WTC11 (cell line): ENCODE measurements at regions not wholly inside any gene's neighbourhood (a gene's known extent, or its start where the extent isn't known, plus 50 kb on each side); places are given as distances from the start of the nearest gene placed in this dataset.

Experiments
- ATAC-seq: fragments of 200-7000 bp; cut with Tn5 transposase; 2 replicates; pipeline ENCODE4 v1.10.0; 2021; ENCODE audit warnings: mild to moderate bottlenecking, moderate library complexity
- CTCF ChIA-PET: fragments of 300-600 bp; sonication (Branson Sonifier 250); formaldehyde crosslinking; loops from one replicate; lab custom pipeline; 2021; ENCODE audit warnings: antibody characterized with exemption; lab: Charles Lee
- POLR2A ChIA-PET: fragments of 350-600 bp; sonication (Branson Sonifier 250); formaldehyde crosslinking; loops from one replicate; lab custom pipeline; 2021; ENCODE audit warnings: antibody characterized with exemption; lab: Charles Lee
- DNase-seq: peaks from one replicate; pipeline ENCODE4 v3.0.0; 2021; ENCODE audit warnings: low spot score
- H3K27ac Mint-ChIP-seq: 2 replicates; pipeline ENCODE4 v1.8.0; 2021; ENCODE audit warnings: mixed read lengths
- H3K27me3 Mint-ChIP-seq: 2 replicates; pipeline ENCODE4 v1.8.0; 2021; ENCODE audit warnings: low read depth, mild to moderate bottlenecking, moderate library complexity, mixed read lengths
- H3K36me3 Mint-ChIP-seq: 2 replicates; pipeline ENCODE4 v1.8.0; 2021; ENCODE audit warnings: mixed read lengths
- H3K4me1 Mint-ChIP-seq: 2 replicates; pipeline ENCODE4 v1.8.0; 2022; ENCODE audit warnings: mixed read lengths
- H3K4me3 Mint-ChIP-seq: 2 replicates; pipeline ENCODE4 v1.8.0; 2021; ENCODE audit warnings: mild to moderate bottlenecking, moderate library complexity, mixed read lengths
- H3K9me3 Mint-ChIP-seq: 2 replicates; pipeline ENCODE4 v1.8.0; 2021; ENCODE audit warnings: mixed read lengths
- FOXK1 ChIP-seq: sonication (generic); formaldehyde crosslinking; IDR thresholded peaks from 2 replicates; pipeline ENCODE4 v1.8.0; 2022; ENCODE audit warnings: mild to moderate bottlenecking, moderate library complexity, missing genetic modification reagents
- FOXP1 ChIP-seq: sonication (generic); formaldehyde crosslinking; IDR thresholded peaks from 2 replicates; pipeline ENCODE4 v1.8.0; 2022; ENCODE audit warnings: missing genetic modification reagents, mild to moderate bottlenecking, moderate library complexity, borderline replicate concordance
- NR2C2 ChIP-seq: sonication (generic); formaldehyde crosslinking; IDR thresholded peaks from 2 replicates; pipeline ENCODE4 v1.8.0; 2022; ENCODE audit warnings: mild to moderate bottlenecking, missing genetic modification reagents
- OVOL2 ChIP-seq: fragments of 250-450 bp; sonication (Bioruptor Pico); IDR thresholded peaks from 2 replicates; pipeline ENCODE4 v1.9.0; 2021; ENCODE audit warnings: mild to moderate bottlenecking, borderline replicate concordance
- PRRX2 ChIP-seq: fragments of 250-450 bp; sonication (Bioruptor Pico); IDR thresholded peaks from 2 replicates; pipeline ENCODE4 v1.8.0; 2021; ENCODE audit warnings: mild to moderate bottlenecking
- SMAD3 ChIP-seq: sonication (generic); formaldehyde crosslinking; IDR thresholded peaks from 2 replicates; pipeline ENCODE4 v1.8.0; 2022; ENCODE audit warnings: missing genetic modification reagents, mild to moderate bottlenecking, borderline replicate concordance
- TEAD1 ChIP-seq: sonication (generic); formaldehyde crosslinking; IDR thresholded peaks from 2 replicates; pipeline ENCODE4 v1.8.0; 2022; ENCODE audit warnings: mild to moderate bottlenecking, missing genetic modification reagents
- ZNF416 ChIP-seq: fragments of 250-450 bp; sonication (Bioruptor Pico); IDR thresholded peaks from 2 replicates; pipeline ENCODE4 v1.9.0; 2021; ENCODE audit warnings: mild to moderate bottlenecking, inconsistent platforms
- ZNF423 ChIP-seq: fragments of 250-450 bp; sonication (Bioruptor Pico); IDR thresholded peaks from 2 replicates; pipeline ENCODE4 v2.1.2; 2022; ENCODE audit warnings: mild to moderate bottlenecking, moderate library complexity
- TF ChIP-seq, protein P1 (sequence below): sonication (generic); formaldehyde crosslinking; IDR thresholded peaks from 2 replicates; pipeline ENCODE4 v1.8.0; 2022; ENCODE audit warnings: mild to moderate bottlenecking, missing genetic modification reagents
- TF ChIP-seq, protein P2 (sequence below): sonication (generic); formaldehyde crosslinking; IDR thresholded peaks from 2 replicates; pipeline ENCODE4 v1.8.0; 2022; ENCODE audit warnings: mild to moderate bottlenecking, missing genetic modification reagents
- TF ChIP-seq, protein P3 (sequence below): sonication (generic); formaldehyde crosslinking; IDR thresholded peaks from 2 replicates; pipeline ENCODE4 v1.8.1; 2022; ENCODE audit warnings: low read depth, mild to moderate bottlenecking, moderate library complexity, missing genetic modification reagents, borderline replicate concordance
- TF ChIP-seq, protein P4 (sequence below): sonication (generic); formaldehyde crosslinking; conservative IDR thresholded peaks from 2 replicates; pipeline ENCODE4 v1.8.1; 2022; ENCODE audit warnings: mild to moderate bottlenecking, missing genetic modification reagents
- TF ChIP-seq, protein P5 (sequence below): sonication (generic); formaldehyde crosslinking; conservative IDR thresholded peaks from 2 replicates; pipeline ENCODE4 v1.8.1; 2023; ENCODE audit warnings: mild to moderate bottlenecking, low read depth, missing genetic modification reagents, moderate library complexity
- TF ChIP-seq, protein P6 (sequence below): fragments of 250-450 bp; sonication (Bioruptor Pico); IDR thresholded peaks from 2 replicates; pipeline ENCODE4 v2.1.2; 2022; ENCODE audit warnings: mild to moderate bottlenecking, moderate library complexity
- TF ChIP-seq, protein P7 (sequence below): sonication (generic); formaldehyde crosslinking; IDR thresholded peaks from 2 replicates; pipeline ENCODE4 v1.8.0; 2023; ENCODE audit warnings: missing genetic modification reagents, mild to moderate bottlenecking, borderline replicate concordance
- TF ChIP-seq, protein P8 (sequence below): fragments of 200-600 bp; IDR thresholded peaks from 2 replicates; pipeline ENCODE4 v1.8.0; 2022; ENCODE audit warnings: antibody characterized with exemption

DNA sequence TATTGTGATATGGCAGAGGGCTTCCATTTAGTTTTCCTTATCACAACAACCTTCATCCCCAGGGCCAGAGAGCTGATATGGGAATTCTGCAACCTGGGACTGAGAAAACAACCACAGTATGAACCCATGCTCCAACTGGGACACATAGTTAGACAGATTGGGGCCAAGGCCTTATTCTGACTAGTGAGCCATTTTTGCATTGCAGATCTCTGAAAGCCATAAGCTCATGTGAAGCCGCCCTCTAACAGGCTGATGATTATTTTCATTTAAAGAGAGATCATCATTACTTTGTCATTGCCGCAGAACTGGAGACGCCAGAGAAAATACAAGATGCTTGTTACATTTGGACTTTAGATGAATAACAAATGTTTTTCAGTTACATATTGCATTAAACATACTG is 791.7 kb upstream of the POM121L12 start:
- DNase-seq: no peak
- Mint-ChIP-seq H3K9me3 (peaks cover 22% of the 10 kb centered on the region), H3K4me1 (no peaks in the 10 kb centered on the region), H3K36me3 (peaks cover 18% of the 10 kb centered on the region), H3K4me3 (no peak overlapping the region), H3K27ac (no peak overlapping the region), H3K27me3 (peaks cover 6% of the 10 kb centered on the region; the same call in 1 of the 2 replicates)
- POLR2A ChIA-PET: no interaction called here
- CTCF ChIA-PET: no interaction called here
- no peak for ATAC-seq
- TF ChIP-seq NR2C2 (CRISPR knock-in tag): no peak
- TF ChIP-seq, protein P1, sequence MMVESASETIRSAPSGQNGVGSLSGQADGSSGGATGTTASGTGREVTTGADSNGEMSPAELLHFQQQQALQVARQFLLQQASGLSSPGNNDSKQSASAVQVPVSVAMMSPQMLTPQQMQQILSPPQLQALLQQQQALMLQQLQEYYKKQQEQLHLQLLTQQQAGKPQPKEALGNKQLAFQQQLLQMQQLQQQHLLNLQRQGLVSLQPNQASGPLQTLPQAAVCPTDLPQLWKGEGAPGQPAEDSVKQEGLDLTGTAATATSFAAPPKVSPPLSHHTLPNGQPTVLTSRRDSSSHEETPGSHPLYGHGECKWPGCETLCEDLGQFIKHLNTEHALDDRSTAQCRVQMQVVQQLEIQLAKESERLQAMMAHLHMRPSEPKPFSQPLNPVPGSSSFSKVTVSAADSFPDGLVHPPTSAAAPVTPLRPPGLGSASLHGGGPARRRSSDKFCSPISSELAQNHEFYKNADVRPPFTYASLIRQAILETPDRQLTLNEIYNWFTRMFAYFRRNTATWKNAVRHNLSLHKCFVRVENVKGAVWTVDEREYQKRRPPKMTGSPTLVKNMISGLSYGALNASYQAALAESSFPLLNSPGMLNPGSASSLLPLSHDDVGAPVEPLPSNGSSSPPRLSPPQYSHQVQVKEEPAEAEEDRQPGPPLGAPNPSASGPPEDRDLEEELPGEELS: no peak
- TF ChIP-seq, protein P2, sequence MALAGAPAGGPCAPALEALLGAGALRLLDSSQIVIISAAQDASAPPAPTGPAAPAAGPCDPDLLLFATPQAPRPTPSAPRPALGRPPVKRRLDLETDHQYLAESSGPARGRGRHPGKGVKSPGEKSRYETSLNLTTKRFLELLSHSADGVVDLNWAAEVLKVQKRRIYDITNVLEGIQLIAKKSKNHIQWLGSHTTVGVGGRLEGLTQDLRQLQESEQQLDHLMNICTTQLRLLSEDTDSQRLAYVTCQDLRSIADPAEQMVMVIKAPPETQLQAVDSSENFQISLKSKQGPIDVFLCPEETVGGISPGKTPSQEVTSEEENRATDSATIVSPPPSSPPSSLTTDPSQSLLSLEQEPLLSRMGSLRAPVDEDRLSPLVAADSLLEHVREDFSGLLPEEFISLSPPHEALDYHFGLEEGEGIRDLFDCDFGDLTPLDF (CRISPR knock-in tag): no peak
- TF ChIP-seq, all 79 proteins: peak for 0

DNA sequence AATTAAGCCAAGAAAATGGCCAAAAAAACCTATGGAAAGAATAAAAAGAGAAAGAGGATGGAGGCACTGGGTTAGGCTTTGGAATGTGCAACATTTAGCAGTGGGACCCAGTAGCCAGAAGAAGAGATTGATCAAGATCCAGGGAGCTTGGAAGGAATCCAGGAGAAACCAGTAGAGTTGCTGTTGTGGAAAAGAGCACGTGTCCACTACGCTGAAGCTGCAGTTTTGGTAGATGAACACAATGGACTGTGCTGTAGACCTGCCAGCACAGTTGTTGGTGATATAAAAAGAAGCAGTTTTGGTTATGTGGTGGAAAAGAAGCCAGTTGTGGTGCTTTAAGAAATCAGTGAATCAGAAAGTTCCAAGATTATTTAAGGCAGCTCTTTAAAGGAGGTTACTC is 802.2 kb upstream of the POM121L12 start:
- Mint-ChIP-seq H3K4me3 (no peak overlapping the region), H3K27ac (no peak overlapping the region), H3K9me3 (peaks cover 70% of the 10 kb centered on the region), H3K4me1 (no peaks in the 10 kb centered on the region), H3K36me3 (peaks cover 50% of the 10 kb centered on the region), H3K27me3 (peaks cover 5% of the 10 kb centered on the region; the same call in 1 of the 2 replicates)
- ATAC-seq (no peak), DNase-seq (no peak)
- ChIA-PET POLR2A (no interaction called here), CTCF (no interaction called here)
- no peak for TF ChIP-seq ZNF416
- no peak for TF ChIP-seq SMAD3 (CRISPR knock-in tag)
- no peak for TF ChIP-seq PRRX2 (CRISPR knock-in tag)
- TF ChIP-seq ZNF423 (CRISPR knock-in tag): no peak
- TF ChIP-seq, protein P3, sequence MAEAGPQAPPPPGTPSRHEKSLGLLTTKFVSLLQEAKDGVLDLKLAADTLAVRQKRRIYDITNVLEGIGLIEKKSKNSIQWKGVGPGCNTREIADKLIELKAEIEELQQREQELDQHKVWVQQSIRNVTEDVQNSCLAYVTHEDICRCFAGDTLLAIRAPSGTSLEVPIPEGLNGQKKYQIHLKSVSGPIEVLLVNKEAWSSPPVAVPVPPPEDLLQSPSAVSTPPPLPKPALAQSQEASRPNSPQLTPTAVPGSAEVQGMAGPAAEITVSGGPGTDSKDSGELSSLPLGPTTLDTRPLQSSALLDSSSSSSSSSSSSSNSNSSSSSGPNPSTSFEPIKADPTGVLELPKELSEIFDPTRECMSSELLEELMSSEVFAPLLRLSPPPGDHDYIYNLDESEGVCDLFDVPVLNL (CRISPR knock-in tag): no peak
- TF ChIP-seq, protein P4, sequence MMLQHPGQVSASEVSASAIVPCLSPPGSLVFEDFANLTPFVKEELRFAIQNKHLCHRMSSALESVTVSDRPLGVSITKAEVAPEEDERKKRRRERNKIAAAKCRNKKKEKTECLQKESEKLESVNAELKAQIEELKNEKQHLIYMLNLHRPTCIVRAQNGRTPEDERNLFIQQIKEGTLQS (CRISPR knock-in tag): no peak
- no peak for TF ChIP-seq FOXP1 (CRISPR knock-in tag)

DNA sequence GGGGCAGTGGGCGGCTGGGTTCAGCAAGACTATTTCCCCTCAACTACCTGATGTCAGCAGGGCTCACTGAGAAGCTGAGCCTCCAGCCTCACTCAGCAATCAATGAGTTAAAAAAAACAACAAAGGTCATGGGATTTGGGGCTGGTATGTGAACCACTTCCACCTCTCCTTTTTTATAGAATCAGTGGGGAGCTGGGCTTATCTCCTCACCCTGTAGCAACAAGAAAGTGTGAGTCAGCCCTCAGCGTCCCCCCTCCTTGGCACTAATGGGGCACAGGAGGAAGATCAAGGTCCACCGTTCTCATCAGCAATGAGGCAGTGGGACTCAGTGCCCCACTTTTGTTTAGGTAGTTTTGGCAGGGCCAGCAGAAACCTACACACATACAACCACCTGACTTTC is 823.5 kb upstream of the POM121L12 start:
- Mint-ChIP-seq H3K36me3 (0 out of 2 replicates have a peak, but pooled peaks cover 2% of the 10 kb centered on the region), H3K27ac (no peak overlapping the region), H3K4me1 (0 out of 2 replicates have a peak, but pooled peaks cover 7% of the 10 kb centered on the region), H3K9me3 (peaks cover 9% of the 10 kb centered on the region), H3K27me3 (no peaks in the 10 kb centered on the region), H3K4me3 (no peak overlapping the region)
- ATAC-seq: no peak
- POLR2A ChIA-PET: no interaction called here
- DNase-seq: no peak
- CTCF ChIA-PET: no interaction called here
- TF ChIP-seq, protein P5, sequence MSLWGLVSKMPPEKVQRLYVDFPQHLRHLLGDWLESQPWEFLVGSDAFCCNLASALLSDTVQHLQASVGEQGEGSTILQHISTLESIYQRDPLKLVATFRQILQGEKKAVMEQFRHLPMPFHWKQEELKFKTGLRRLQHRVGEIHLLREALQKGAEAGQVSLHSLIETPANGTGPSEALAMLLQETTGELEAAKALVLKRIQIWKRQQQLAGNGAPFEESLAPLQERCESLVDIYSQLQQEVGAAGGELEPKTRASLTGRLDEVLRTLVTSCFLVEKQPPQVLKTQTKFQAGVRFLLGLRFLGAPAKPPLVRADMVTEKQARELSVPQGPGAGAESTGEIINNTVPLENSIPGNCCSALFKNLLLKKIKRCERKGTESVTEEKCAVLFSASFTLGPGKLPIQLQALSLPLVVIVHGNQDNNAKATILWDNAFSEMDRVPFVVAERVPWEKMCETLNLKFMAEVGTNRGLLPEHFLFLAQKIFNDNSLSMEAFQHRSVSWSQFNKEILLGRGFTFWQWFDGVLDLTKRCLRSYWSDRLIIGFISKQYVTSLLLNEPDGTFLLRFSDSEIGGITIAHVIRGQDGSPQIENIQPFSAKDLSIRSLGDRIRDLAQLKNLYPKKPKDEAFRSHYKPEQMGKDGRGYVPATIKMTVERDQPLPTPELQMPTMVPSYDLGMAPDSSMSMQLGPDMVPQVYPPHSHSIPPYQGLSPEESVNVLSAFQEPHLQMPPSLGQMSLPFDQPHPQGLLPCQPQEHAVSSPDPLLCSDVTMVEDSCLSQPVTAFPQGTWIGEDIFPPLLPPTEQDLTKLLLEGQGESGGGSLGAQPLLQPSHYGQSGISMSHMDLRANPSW (CRISPR knock-in tag): no peak
- TF ChIP-seq, protein P6, sequence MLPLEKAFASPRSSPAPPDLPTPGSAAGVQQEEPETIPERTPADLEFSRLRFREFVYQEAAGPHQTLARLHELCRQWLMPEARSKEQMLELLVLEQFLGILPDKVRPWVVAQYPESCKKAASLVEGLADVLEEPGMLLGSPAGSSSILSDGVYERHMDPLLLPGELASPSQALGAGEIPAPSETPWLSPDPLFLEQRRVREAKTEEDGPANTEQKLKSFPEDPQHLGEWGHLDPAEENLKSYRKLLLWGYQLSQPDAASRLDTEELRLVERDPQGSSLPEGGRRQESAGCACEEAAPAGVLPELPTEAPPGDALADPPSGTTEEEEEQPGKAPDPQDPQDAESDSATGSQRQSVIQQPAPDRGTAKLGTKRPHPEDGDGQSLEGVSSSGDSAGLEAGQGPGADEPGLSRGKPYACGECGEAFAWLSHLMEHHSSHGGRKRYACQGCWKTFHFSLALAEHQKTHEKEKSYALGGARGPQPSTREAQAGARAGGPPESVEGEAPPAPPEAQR (CRISPR knock-in tag): no peak
- TF ChIP-seq FOXK1 (CRISPR knock-in tag) (no peak), OVOL2 (no peak), TEAD1 (CRISPR knock-in tag) (no peak)
- TF ChIP-seq, protein P7, sequence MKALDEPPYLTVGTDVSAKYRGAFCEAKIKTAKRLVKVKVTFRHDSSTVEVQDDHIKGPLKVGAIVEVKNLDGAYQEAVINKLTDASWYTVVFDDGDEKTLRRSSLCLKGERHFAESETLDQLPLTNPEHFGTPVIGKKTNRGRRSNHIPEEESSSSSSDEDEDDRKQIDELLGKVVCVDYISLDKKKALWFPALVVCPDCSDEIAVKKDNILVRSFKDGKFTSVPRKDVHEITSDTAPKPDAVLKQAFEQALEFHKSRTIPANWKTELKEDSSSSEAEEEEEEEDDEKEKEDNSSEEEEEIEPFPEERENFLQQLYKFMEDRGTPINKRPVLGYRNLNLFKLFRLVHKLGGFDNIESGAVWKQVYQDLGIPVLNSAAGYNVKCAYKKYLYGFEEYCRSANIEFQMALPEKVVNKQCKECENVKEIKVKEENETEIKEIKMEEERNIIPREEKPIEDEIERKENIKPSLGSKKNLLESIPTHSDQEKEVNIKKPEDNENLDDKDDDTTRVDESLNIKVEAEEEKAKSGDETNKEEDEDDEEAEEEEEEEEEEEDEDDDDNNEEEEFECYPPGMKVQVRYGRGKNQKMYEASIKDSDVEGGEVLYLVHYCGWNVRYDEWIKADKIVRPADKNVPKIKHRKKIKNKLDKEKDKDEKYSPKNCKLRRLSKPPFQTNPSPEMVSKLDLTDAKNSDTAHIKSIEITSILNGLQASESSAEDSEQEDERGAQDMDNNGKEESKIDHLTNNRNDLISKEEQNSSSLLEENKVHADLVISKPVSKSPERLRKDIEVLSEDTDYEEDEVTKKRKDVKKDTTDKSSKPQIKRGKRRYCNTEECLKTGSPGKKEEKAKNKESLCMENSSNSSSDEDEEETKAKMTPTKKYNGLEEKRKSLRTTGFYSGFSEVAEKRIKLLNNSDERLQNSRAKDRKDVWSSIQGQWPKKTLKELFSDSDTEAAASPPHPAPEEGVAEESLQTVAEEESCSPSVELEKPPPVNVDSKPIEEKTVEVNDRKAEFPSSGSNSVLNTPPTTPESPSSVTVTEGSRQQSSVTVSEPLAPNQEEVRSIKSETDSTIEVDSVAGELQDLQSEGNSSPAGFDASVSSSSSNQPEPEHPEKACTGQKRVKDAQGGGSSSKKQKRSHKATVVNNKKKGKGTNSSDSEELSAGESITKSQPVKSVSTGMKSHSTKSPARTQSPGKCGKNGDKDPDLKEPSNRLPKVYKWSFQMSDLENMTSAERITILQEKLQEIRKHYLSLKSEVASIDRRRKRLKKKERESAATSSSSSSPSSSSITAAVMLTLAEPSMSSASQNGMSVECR (CRISPR knock-in tag): no peak
- TF ChIP-seq, protein P8, sequence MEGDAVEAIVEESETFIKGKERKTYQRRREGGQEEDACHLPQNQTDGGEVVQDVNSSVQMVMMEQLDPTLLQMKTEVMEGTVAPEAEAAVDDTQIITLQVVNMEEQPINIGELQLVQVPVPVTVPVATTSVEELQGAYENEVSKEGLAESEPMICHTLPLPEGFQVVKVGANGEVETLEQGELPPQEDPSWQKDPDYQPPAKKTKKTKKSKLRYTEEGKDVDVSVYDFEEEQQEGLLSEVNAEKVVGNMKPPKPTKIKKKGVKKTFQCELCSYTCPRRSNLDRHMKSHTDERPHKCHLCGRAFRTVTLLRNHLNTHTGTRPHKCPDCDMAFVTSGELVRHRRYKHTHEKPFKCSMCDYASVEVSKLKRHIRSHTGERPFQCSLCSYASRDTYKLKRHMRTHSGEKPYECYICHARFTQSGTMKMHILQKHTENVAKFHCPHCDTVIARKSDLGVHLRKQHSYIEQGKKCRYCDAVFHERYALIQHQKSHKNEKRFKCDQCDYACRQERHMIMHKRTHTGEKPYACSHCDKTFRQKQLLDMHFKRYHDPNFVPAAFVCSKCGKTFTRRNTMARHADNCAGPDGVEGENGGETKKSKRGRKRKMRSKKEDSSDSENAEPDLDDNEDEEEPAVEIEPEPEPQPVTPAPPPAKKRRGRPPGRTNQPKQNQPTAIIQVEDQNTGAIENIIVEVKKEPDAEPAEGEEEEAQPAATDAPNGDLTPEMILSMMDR: no peak
